HepG2 (cell line): ENCODE measurements at regions not wholly inside any gene's neighbourhood (a gene's known extent, or its start where the extent isn't known, plus 50 kb on each side); places are given as distances from the start of the nearest gene placed in this dataset.

Experiments
- ATAC-seq: fragments of 200-7000 bp; cut with Tn5 transposase; 3 replicates; pipeline ENCODE4 v1.9.1; 2020; ENCODE audit warnings: mild to moderate bottlenecking, moderate library complexity
- BruUV-seq: library from RNA; stranded (reverse); fragments of 400-500 nt; replicated peaks from 2 replicates; lab custom pipeline; 2021; lab: Mats Ljungman, UMichigan
- CTCF ChIA-PET: fragments of 300-600 bp; formaldehyde crosslinking; extraction: SDS; loops from one replicate; lab custom pipeline; 2021; ENCODE audit warnings: low total read pairs, inconsistent platforms, low intra/inter-chr PET ratio; lab: Yijun Ruan, JAX
- POLR2A ChIA-PET: fragments of 350-600 bp; sonication (Branson Sonifier 250); formaldehyde crosslinking; loops from one replicate; lab custom pipeline; 2020; ENCODE audit warnings: antibody characterized with exemption, inconsistent platforms; lab: Yijun Ruan, JAX
- DNase-seq: peaks from one replicate; pipeline ENCODE4 v3.0.0-alpha.2; 2015; ENCODE audit warnings: low spot score
- FAIRE-seq: peaks from 3 replicates; lab custom pipeline; 2011; peaks lifted over from hg19 to GRCh38; lab: Jason Lieb, UNC
- H2AFZ ChIP-seq: one replicate; pipeline ENCODE4 v1.6.1; 2011; ENCODE audit warnings: low read length, inconsistent platforms
- H3K27ac ChIP-seq: fragments of 300-600 bp; 3 replicates; pipeline ENCODE4 v1.8.0; 2011; ENCODE audit warnings: mixed run types, mild to moderate bottlenecking, mixed read lengths, low read length, inconsistent platforms; ENCODE audit not compliant: insufficient read depth; ENCODE audit errors: extremely low read length
- H3K27me3 ChIP-seq, 2 experiments: fragments of 200-600 bp in 1 of 2; 2 replicates in 1 of 2; 3 replicates in 1 of 2; pipeline versions ENCODE4 v1.6.0 to v1.8.0; 2011; ENCODE audit warnings: low read length in 2 of 2, mild to moderate bottlenecking in 2 of 2, moderate library complexity in 2 of 2, inconsistent platforms in 1 of 2; ENCODE audit not compliant: insufficient read depth in 2 of 2, control insufficient read depth in 1 of 2
- H3K36me3 ChIP-seq, 2 experiments: fragments of 200-600 bp in 1 of 2; replicated peaks in 1 of 2; 2 replicates in 1 of 2; 3 replicates in 1 of 2; pipeline versions ENCODE4 v1.5.1 to v1.8.0; 2011; ENCODE audit warnings: low read length in 2 of 2, inconsistent platforms in 1 of 2; ENCODE audit not compliant: insufficient read depth in 2 of 2, control insufficient read depth in 1 of 2
- H3K4me1 ChIP-seq: 2 replicates; pipeline ENCODE4 v1.5.1; 2012; ENCODE audit warnings: low read length, inconsistent platforms; ENCODE audit not compliant: insufficient read depth
- H3K4me2 ChIP-seq: 2 replicates; pipeline ENCODE4 v1.6.0; 2011; ENCODE audit warnings: low read depth, low read length, inconsistent platforms
- H3K4me3 ChIP-seq, 3 experiments: fragments of 200-600 bp in 1 of 3; sonication (generic), shearing (Covaris generic) in 1 of 3; replicated peaks in 1 of 3; 2 replicates each; pipeline ENCODE4 v1.5.1; 2011 to 2016; ENCODE audit warnings: low read length in 3 of 3, inconsistent platforms in 2 of 3, low read depth in 2 of 3, mild to moderate bottlenecking in 2 of 3, control low read depth in 1 of 3, mixed read lengths in 1 of 3; ENCODE audit not compliant: insufficient read depth in 1 of 3
- H3K79me2 ChIP-seq: one replicate; pipeline ENCODE4 v1.6.1; 2011; ENCODE audit warnings: low read length, inconsistent platforms; ENCODE audit not compliant: insufficient read depth
- H3K9ac ChIP-seq: 2 replicates; pipeline ENCODE4 v1.6.0; 2011; ENCODE audit warnings: mild to moderate bottlenecking, low read depth, low read length, inconsistent platforms; ENCODE audit not compliant: insufficient read depth
- H3K9me3 ChIP-seq: 2 replicates; pipeline ENCODE4 v1.5.1; 2012; ENCODE audit warnings: mild to moderate bottlenecking, low read length
- H4K20me1 ChIP-seq: 2 replicates; pipeline ENCODE4 v1.6.0; 2011; ENCODE audit warnings: inconsistent platforms, mild to moderate bottlenecking, low read length, moderate library complexity; ENCODE audit not compliant: insufficient read depth
- AHR ChIP-seq: IDR thresholded peaks from 2 replicates; pipeline ENCODE4 v1.6.1; 2018; ENCODE audit warnings: missing genetic modification reagents, missing compliant biosample characterization
- ATF7 ChIP-seq, 2 experiments: fragments of 450-650 bp in 1 of 2; sonication (generic) in 1 of 2; formaldehyde crosslinking in 1 of 2; IDR thresholded peaks; 2 replicates each; pipeline versions ENCODE4 v1.4.0 to v1.6.1; 2016 to 2020; ENCODE audit warnings: antibody characterized with exemption in 1 of 2, mild to moderate bottlenecking in 1 of 2, missing genetic modification reagents in 1 of 2
- CENPBD1 ChIP-seq: sonication (generic); formaldehyde crosslinking; IDR thresholded peaks from 2 replicates; pipeline ENCODE4 v1.8.0; 2022; ENCODE audit warnings: missing genetic modification reagents, low read depth, mild to moderate bottlenecking, borderline replicate concordance
- CHD4 ChIP-seq: fragments of 200-600 bp; sonication (generic); IDR thresholded peaks from 2 replicates; pipeline ENCODE4 v1.7.0; 2017; ENCODE audit warnings: mild to moderate bottlenecking, low read length, borderline replicate concordance
- HOXA7 ChIP-seq: sonication (generic); formaldehyde crosslinking; IDR thresholded peaks from 2 replicates; pipeline ENCODE4 v1.8.1; 2022; ENCODE audit warnings: mild to moderate bottlenecking, missing genetic modification reagents, moderate library complexity
- KDM5A ChIP-seq: fragments of 200-600 bp; sonication (generic); IDR thresholded peaks from 2 replicates; pipeline ENCODE4 v1.7.0; 2018; ENCODE audit warnings: antibody characterized with exemption, mild to moderate bottlenecking, low read length, borderline replicate concordance
- MXD3 ChIP-seq: IDR thresholded peaks from 2 replicates; pipeline ENCODE4 v1.6.1; 2016; ENCODE audit warnings: mild to moderate bottlenecking, missing biosample characterization, missing genetic modification reagents
- PPARG ChIP-seq: conservative IDR thresholded peaks from 2 replicates; pipeline ENCODE4 v1.6.1; 2016; ENCODE audit warnings: missing biosample characterization, missing genetic modification reagents
- RELA ChIP-seq: sonication (generic); formaldehyde crosslinking; IDR thresholded peaks from 2 replicates; pipeline ENCODE4 v1.4.0; 2020; ENCODE audit warnings: missing genetic modification reagents
- RORA ChIP-seq: sonication (generic); formaldehyde crosslinking; IDR thresholded peaks from 2 replicates; pipeline ENCODE4 v1.5.0; 2020; ENCODE audit warnings: mild to moderate bottlenecking, missing genetic modification reagents, moderate library complexity
- XBP1 ChIP-seq: sonication (generic); formaldehyde crosslinking; IDR thresholded peaks from 2 replicates; pipeline ENCODE4 v1.5.0; 2020; ENCODE audit warnings: missing genetic modification reagents
- ZNF281 ChIP-seq: sonication (generic); formaldehyde crosslinking; IDR thresholded peaks from 2 replicates; pipeline ENCODE4 v1.4.0; 2020; ENCODE audit warnings: missing genetic modification reagents, borderline replicate concordance
- ZNF33A ChIP-seq: sonication (generic); formaldehyde crosslinking; IDR thresholded peaks from 2 replicates; pipeline ENCODE4 v1.5.1; 2020; ENCODE audit warnings: missing genetic modification reagents, mild to moderate bottlenecking, moderate library complexity, borderline replicate concordance
- ZNF496 ChIP-seq: sonication (generic); formaldehyde crosslinking; IDR thresholded peaks from 2 replicates; pipeline ENCODE4 v1.8.1; 2023; ENCODE audit warnings: mild to moderate bottlenecking, moderate library complexity, missing genetic modification reagents; ENCODE audit not compliant: insufficient replicate concordance
- ZNF501 ChIP-seq: sonication (generic); formaldehyde crosslinking; IDR thresholded peaks from 2 replicates; pipeline ENCODE4 v1.5.1; 2020; ENCODE audit warnings: mild to moderate bottlenecking, moderate library complexity, missing genetic modification reagents
- ZNF543 ChIP-seq: sonication (generic); formaldehyde crosslinking; IDR thresholded peaks from 2 replicates; pipeline ENCODE4 v1.4.0; 2020; ENCODE audit warnings: mild to moderate bottlenecking, missing genetic modification reagents
- ZNF616 ChIP-seq: sonication (generic); formaldehyde crosslinking; IDR thresholded peaks from 2 replicates; pipeline ENCODE4 v1.5.0; 2020; ENCODE audit warnings: low read depth, mild to moderate bottlenecking, missing genetic modification reagents
- WGBS: methylation state at CpG from one replicate; pipeline ENCODE4 v1.1.6; 2017; ENCODE audit warnings: low lambda C conversion rate; 5-methylcytosine and 5-hydroxymethylcytosine counted together
- in situ Hi-C: cut with HindIII; loops from 2 replicates; pipeline ENCODE4 v1.10.0; 2017; ENCODE audit warnings: low pct_unique_long_range_greater_than_20kb; ENCODE audit not compliant: extremely low pct_ligation_motif_present
- intact Hi-C: fragments of 100-400 bp; cut with micrococcal nuclease; formaldehyde crosslinking; loops from one replicate; pipeline ENCODE4 v1.10.0; 2022; ENCODE audit not compliant: unreplicated experiment
- TF ChIP-seq, protein P1 (sequence below): sonication (generic); formaldehyde crosslinking; IDR thresholded peaks from 2 replicates; pipeline ENCODE4 v1.4.0; 2020; ENCODE audit warnings: missing genetic modification reagents
- TF ChIP-seq, protein P2 (sequence below): sonication (generic); formaldehyde crosslinking; IDR thresholded peaks from 2 replicates; pipeline ENCODE4 v1.9.0; 2021; ENCODE audit warnings: missing genetic modification reagents, borderline replicate concordance

DNA sequence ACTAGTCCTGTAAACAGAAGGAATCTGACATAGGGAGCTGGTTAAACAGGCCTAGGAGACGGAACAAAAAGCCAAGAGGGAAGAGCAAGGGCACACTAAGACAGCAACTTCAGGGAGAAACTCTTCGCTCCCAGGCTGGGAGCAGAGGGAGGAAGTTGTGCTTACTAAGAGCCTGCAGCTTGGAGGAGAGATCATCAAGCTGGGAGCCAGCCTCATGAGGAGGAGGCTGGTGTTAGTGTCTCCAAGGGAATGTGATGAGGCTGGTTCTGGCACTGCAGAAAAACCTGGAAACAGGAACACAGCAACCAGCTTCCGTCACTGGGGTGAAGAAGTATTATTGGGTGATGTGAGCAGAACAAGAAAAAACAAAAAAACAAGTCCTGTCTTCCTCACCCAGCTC lies 1027.3 kb downstream of the UQCRFS1 start:
- BruUV-seq = no TSS peak
- WGBS = 11% methylated on average over 3 of the region's 3 CpGs
- no peak overlapping the region for H3K4me3 ChIP-seq
- H3K4me1 ChIP-seq = no peaks in the 10 kb centered on the region
- intact Hi-C loops = no loop called here
- in situ Hi-C loops = no loop called here
- H3K9me3 ChIP-seq = peaks cover 61% of the 10 kb centered on the region
- no peaks in the 10 kb centered on the region for H4K20me1 ChIP-seq
- H3K4me2 ChIP-seq = no peak overlapping the region
- H3K9ac ChIP-seq = no peak overlapping the region
- H3K36me3 ChIP-seq = no peaks in the 10 kb centered on the region
- H3K27me3 ChIP-seq = no peaks in the 10 kb centered on the region
- ATAC-seq (no peak), FAIRE-seq (no peak), DNase-seq (no peak)
- TF ChIP-seq HOXA7 (CRISPR knock-in tag) = no peak
- TF ChIP-seq XBP1 = no peak
- TF ChIP-seq, protein P1, sequence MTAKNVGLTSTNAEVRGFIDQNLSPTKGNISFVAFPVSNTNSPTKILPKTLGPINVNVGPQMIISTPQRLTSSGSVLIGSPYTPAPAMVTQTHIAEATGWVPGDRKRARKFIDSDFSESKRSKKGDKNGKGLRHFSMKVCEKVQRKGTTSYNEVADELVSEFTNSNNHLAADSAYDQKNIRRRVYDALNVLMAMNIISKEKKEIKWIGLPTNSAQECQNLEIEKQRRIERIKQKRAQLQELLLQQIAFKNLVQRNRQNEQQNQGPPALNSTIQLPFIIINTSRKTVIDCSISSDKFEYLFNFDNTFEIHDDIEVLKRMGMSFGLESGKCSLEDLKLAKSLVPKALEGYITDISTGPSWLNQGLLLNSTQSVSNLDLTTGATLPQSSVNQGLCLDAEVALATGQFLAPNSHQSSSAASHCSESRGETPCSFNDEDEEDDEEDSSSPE = no peak
- no peak for TF ChIP-seq CENPBD1 (CRISPR knock-in tag)
- no peak for TF ChIP-seq ZNF33A (CRISPR knock-in tag)
- TF ChIP-seq KDM5A = no peak
- no peak for TF ChIP-seq ZNF543 (CRISPR knock-in tag)
- TF ChIP-seq PPARG (CRISPR knock-in tag) = no peak
- no peak for TF ChIP-seq MXD3 (CRISPR knock-in tag)
- TF ChIP-seq ATF7 (IDR thresholded peaks at IDR 0.05) = no peak
- TF ChIP-seq ATF7 (CRISPR knock-in tag; IDR thresholded peaks at IDR 0.05) = no peak
- no peak for TF ChIP-seq ZNF616 (CRISPR knock-in tag)
- TF ChIP-seq RELA (CRISPR knock-in tag) = no peak
- TF ChIP-seq ZNF281 (CRISPR knock-in tag) = no peak
- no peak for TF ChIP-seq RORA (CRISPR knock-in tag)
- no peak for TF ChIP-seq ZNF501
- TF ChIP-seq AHR (CRISPR knock-in tag) = no peak
- TF ChIP-seq, protein P2, sequence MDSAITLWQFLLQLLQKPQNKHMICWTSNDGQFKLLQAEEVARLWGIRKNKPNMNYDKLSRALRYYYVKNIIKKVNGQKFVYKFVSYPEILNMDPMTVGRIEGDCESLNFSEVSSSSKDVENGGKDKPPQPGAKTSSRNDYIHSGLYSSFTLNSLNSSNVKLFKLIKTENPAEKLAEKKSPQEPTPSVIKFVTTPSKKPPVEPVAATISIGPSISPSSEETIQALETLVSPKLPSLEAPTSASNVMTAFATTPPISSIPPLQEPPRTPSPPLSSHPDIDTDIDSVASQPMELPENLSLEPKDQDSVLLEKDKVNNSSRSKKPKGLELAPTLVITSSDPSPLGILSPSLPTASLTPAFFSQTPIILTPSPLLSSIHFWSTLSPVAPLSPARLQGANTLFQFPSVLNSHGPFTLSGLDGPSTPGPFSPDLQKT (CRISPR knock-in tag) = no peak
- TF ChIP-seq ZNF496 = no peak
- no peak for TF ChIP-seq CHD4
- no peak overlapping the region for H3K27ac ChIP-seq
- ChIA-PET POLR2A (no interaction called here), CTCF (no interaction called here)
- H2AFZ ChIP-seq = no peak overlapping the region
- no peaks in the 10 kb centered on the region for H3K79me2 ChIP-seq
